ENCODE measurements at regions not wholly inside any gene's neighbourhood (a gene's known extent, or its start where the extent isn't known, plus 50 kb on each side); places are given as distances from the start of the nearest gene placed in this dataset.

GRCh38 chrX:30957753-30958152 is 68.7 kb upstream of the TAB3 start:
- no peak for TF ChIP-seq POLR2A (IDR thresholded peaks at IDR 0.05; ENCODE audit: low read length)
- no peak for TF ChIP-seq GATA1 (IDR thresholded peaks at IDR 0.05; ENCODE audit: low read depth, low read length)

All from erythroblast (primary cell).